HepG2 (cell line): ENCODE measurements at regions not wholly inside any gene's neighbourhood (a gene's known extent, or its start where the extent isn't known, plus 50 kb on each side); places are given as distances from the start of the nearest gene placed in this dataset.

Experiments
- DMAP1 ChIP-seq: IDR thresholded peaks from 2 replicates; pipeline ENCODE4 v1.6.1; 2016
- FOXJ3 ChIP-seq: sonication (generic); formaldehyde crosslinking; IDR thresholded peaks from 2 replicates; pipeline ENCODE4 v1.4.0; 2020; ENCODE audit warnings: missing genetic modification reagents, mild to moderate bottlenecking, borderline replicate concordance
- GATAD1 ChIP-seq: IDR thresholded peaks from 2 replicates; pipeline ENCODE4 v1.6.1; 2016; ENCODE audit warnings: missing genetic modification reagents, missing compliant biosample characterization
- HDAC2 ChIP-seq: sonication (generic); formaldehyde crosslinking; IDR thresholded peaks from 2 replicates; pipeline ENCODE4 v1.4.0; 2020; ENCODE audit warnings: missing genetic modification reagents
- HMG20A ChIP-seq: IDR thresholded peaks from 2 replicates; pipeline ENCODE4 v1.6.1; 2016; ENCODE audit warnings: borderline replicate concordance
- KLF15 ChIP-seq: sonication (generic); formaldehyde crosslinking; IDR thresholded peaks from 2 replicates; pipeline ENCODE4 v1.8.1; 2023; ENCODE audit warnings: borderline replicate concordance, mild to moderate bottlenecking, inconsistent platforms, missing genetic modification reagents, mixed read lengths
- MTA1 ChIP-seq: sonication (generic); formaldehyde crosslinking; IDR thresholded peaks from 2 replicates; pipeline ENCODE4 v1.4.0; 2020; ENCODE audit warnings: missing genetic modification reagents, mild to moderate bottlenecking, borderline replicate concordance
- MTF2 ChIP-seq: sonication (generic); formaldehyde crosslinking; IDR thresholded peaks from 2 replicates; pipeline ENCODE4 v1.5.0; 2020; ENCODE audit warnings: missing genetic modification reagents, borderline replicate concordance
- RARG ChIP-seq: sonication (generic); formaldehyde crosslinking; IDR thresholded peaks from 2 replicates; pipeline ENCODE4 v1.4.0; 2020; ENCODE audit warnings: low read depth, mild to moderate bottlenecking, missing genetic modification reagents
- SIN3B ChIP-seq: fragments of 150-350 bp; IDR thresholded peaks from 2 replicates; pipeline ENCODE4 v1.6.1; 2014; ENCODE audit warnings: low read length
- SMAD9 ChIP-seq: sonication (generic); formaldehyde crosslinking; IDR thresholded peaks from 2 replicates; pipeline ENCODE4 v1.5.1; 2020; ENCODE audit warnings: mild to moderate bottlenecking, missing genetic modification reagents
- TOE1 ChIP-seq: sonication (generic); formaldehyde crosslinking; IDR thresholded peaks from 2 replicates; pipeline ENCODE4 v1.4.0; 2020; ENCODE audit warnings: mild to moderate bottlenecking, missing genetic modification reagents
- TP53 ChIP-seq: sonication (generic); formaldehyde crosslinking; conservative IDR thresholded peaks from 2 replicates; pipeline ENCODE4 v1.4.0; 2020; ENCODE audit warnings: missing genetic modification reagents
- U2AF1 ChIP-seq: fragments of 200-400 bp; formaldehyde crosslinking; optimal IDR thresholded peaks from 2 replicates; pipeline ENCODE3; 2017; ENCODE audit warnings: mild to moderate bottlenecking, low read depth, low read length
- ZFP37 ChIP-seq: sonication (generic); formaldehyde crosslinking; IDR thresholded peaks from 2 replicates; pipeline ENCODE4 v1.4.0; 2020; ENCODE audit warnings: missing genetic modification reagents, borderline replicate concordance
- ZNF615 ChIP-seq: sonication (generic); formaldehyde crosslinking; IDR thresholded peaks from 2 replicates; pipeline ENCODE4 v1.5.0; 2020; ENCODE audit warnings: mild to moderate bottlenecking, missing genetic modification reagents, borderline replicate concordance
- ZNF674 ChIP-seq: sonication (generic); formaldehyde crosslinking; IDR thresholded peaks from 2 replicates; pipeline ENCODE4 v1.5.0; 2020; ENCODE audit warnings: low read depth, mild to moderate bottlenecking, missing genetic modification reagents
- ZNF850 ChIP-seq: sonication (generic); formaldehyde crosslinking; conservative IDR thresholded peaks from 2 replicates; pipeline ENCODE4 v1.9.0; 2021; ENCODE audit warnings: mild to moderate bottlenecking, missing genetic modification reagents
- TF ChIP-seq, protein P1 (sequence below): sonication (generic); formaldehyde crosslinking; IDR thresholded peaks from 2 replicates; pipeline ENCODE4 v1.5.1; 2020; ENCODE audit warnings: mild to moderate bottlenecking, missing genetic modification reagents, moderate library complexity
- TF ChIP-seq, protein P2 (sequence below): sonication (generic); formaldehyde crosslinking; conservative IDR thresholded peaks from 2 replicates; pipeline ENCODE4 v1.8.0; 2022; ENCODE audit warnings: low read depth, missing genetic modification reagents
- TF ChIP-seq, protein P3 (sequence below): sonication (generic); formaldehyde crosslinking; IDR thresholded peaks from 2 replicates; pipeline ENCODE4 v1.8.0; 2022; ENCODE audit warnings: missing genetic modification reagents, mild to moderate bottlenecking, moderate library complexity, borderline replicate concordance
- TF ChIP-seq, protein P4 (sequence below), 2 experiments: IDR thresholded peaks; 2 replicates each; pipeline ENCODE4 v1.6.1; 2011 to 2012; ENCODE audit warnings: low read length in 2 of 2, borderline replicate concordance in 1 of 2, low read depth in 1 of 2, mild to moderate bottlenecking in 1 of 2, moderate library complexity in 1 of 2

DNA sequence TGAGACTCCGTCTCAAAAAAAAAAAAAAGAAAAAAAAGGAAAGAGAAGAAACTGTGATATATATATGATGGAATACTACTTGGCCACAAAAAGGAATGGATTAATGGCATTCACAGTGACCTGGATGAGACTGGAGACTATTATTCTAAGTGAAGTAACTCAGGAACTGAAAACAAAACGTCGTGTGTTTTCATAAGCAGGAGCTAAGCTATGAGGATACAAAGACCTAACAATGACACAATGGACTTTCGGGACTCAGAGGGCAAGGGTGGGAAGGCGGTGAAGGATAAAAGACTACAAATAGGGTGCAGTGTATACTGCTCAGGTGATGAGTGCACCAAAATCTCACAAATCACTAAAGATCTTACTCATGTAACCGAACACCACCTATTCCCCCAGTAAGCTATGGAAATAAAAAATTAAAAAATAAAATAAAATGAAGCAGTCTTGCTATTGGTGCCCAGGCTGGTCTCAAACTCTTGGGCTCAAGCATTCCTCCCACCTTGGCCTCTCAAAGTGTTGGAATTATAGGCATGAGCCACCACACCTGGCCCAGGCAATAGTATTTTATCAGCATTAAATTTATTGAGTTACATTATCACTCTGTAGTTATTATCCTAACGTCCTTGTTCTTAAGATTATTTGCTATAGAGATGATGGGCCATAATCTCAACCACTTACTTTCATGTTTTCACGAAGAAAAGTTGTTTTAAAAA is 71.5 kb upstream of the GPBP1 start (continued):
- TF ChIP-seq, protein P1, sequence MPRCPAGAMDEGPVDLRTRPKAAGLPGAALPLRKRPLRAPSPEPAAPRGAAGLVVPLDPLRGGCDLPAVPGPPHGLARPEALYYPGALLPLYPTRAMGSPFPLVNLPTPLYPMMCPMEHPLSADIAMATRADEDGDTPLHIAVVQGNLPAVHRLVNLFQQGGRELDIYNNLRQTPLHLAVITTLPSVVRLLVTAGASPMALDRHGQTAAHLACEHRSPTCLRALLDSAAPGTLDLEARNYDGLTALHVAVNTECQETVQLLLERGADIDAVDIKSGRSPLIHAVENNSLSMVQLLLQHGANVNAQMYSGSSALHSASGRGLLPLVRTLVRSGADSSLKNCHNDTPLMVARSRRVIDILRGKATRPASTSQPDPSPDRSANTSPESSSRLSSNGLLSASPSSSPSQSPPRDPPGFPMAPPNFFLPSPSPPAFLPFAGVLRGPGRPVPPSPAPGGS, result no peak
- TF ChIP-seq TOE1 (CRISPR knock-in tag) (peak; percentile 10; the same call in 1 of the 2 replicates), KLF15 (CRISPR knock-in tag) (no peak), DMAP1 (CRISPR knock-in tag) (no peak; the same call in 1 of the 2 replicates), U2AF1 (no peak), ZNF850 (CRISPR knock-in tag) (no peak), ZNF674 (CRISPR knock-in tag) (no peak), RARG (CRISPR knock-in tag) (no peak), MTF2 (CRISPR knock-in tag) (no peak), HDAC2 (CRISPR knock-in tag) (peak; percentile 74), HMG20A (CRISPR knock-in tag) (peak; percentile 74), TP53 (CRISPR knock-in tag) (no peak), GATAD1 (no peak), SMAD9 (CRISPR knock-in tag) (no peak), MTA1 (CRISPR knock-in tag) (no peak), FOXJ3 (CRISPR knock-in tag) (no peak), SIN3B (no peak), ZNF615 (CRISPR knock-in tag) (no peak), ZFP37 (no peak)
- TF ChIP-seq, protein P2, sequence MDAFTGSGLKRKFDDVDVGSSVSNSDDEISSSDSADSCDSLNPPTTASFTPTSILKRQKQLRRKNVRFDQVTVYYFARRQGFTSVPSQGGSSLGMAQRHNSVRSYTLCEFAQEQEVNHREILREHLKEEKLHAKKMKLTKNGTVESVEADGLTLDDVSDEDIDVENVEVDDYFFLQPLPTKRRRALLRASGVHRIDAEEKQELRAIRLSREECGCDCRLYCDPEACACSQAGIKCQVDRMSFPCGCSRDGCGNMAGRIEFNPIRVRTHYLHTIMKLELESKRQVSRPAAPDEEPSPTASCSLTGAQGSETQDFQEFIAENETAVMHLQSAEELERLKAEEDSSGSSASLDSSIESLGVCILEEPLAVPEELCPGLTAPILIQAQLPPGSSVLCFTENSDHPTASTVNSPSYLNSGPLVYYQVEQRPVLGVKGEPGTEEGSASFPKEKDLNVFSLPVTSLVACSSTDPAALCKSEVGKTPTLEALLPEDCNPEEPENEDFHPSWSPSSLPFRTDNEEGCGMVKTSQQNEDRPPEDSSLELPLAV (CRISPR knock-in tag), result no peak
- TF ChIP-seq, protein P3, sequence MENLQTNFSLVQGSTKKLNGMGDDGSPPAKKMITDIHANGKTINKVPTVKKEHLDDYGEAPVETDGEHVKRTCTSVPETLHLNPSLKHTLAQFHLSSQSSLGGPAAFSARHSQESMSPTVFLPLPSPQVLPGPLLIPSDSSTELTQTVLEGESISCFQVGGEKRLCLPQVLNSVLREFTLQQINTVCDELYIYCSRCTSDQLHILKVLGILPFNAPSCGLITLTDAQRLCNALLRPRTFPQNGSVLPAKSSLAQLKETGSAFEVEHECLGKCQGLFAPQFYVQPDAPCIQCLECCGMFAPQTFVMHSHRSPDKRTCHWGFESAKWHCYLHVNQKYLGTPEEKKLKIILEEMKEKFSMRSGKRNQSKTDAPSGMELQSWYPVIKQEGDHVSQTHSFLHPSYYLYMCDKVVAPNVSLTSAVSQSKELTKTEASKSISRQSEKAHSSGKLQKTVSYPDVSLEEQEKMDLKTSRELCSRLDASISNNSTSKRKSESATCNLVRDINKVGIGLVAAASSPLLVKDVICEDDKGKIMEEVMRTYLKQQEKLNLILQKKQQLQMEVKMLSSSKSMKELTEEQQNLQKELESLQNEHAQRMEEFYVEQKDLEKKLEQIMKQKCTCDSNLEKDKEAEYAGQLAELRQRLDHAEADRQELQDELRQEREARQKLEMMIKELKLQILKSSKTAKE (CRISPR knock-in tag), result no peak
- TF ChIP-seq, protein P4, sequence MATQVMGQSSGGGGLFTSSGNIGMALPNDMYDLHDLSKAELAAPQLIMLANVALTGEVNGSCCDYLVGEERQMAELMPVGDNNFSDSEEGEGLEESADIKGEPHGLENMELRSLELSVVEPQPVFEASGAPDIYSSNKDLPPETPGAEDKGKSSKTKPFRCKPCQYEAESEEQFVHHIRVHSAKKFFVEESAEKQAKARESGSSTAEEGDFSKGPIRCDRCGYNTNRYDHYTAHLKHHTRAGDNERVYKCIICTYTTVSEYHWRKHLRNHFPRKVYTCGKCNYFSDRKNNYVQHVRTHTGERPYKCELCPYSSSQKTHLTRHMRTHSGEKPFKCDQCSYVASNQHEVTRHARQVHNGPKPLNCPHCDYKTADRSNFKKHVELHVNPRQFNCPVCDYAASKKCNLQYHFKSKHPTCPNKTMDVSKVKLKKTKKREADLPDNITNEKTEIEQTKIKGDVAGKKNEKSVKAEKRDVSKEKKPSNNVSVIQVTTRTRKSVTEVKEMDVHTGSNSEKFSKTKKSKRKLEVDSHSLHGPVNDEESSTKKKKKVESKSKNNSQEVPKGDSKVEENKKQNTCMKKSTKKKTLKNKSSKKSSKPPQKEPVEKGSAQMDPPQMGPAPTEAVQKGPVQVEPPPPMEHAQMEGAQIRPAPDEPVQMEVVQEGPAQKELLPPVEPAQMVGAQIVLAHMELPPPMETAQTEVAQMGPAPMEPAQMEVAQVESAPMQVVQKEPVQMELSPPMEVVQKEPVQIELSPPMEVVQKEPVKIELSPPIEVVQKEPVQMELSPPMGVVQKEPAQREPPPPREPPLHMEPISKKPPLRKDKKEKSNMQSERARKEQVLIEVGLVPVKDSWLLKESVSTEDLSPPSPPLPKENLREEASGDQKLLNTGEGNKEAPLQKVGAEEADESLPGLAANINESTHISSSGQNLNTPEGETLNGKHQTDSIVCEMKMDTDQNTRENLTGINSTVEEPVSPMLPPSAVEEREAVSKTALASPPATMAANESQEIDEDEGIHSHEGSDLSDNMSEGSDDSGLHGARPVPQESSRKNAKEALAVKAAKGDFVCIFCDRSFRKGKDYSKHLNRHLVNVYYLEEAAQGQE (IDR thresholded peaks at IDR 0.05; ENCODE audit: borderline replicate concordance in 1 of 2, low read depth in 1 of 2, low read length in 2 of 2), result no peak
